SK-N-SH (cell line): ENCODE measurements at regions not wholly inside any gene's neighbourhood (a gene's known extent, or its start where the extent isn't known, plus 50 kb on each side); places are given as distances from the start of the nearest gene placed in this dataset.

ENCODE experiments used
- CTCF ChIA-PET: fragments of 300-600, 350-600 bp; formaldehyde crosslinking; extraction: SDS; loops from one replicate; lab custom pipeline; 2021; lab: Yijun Ruan, JAX
- POLR2A ChIA-PET: fragments of 350-600 bp; sonication (Branson Sonifier 250); formaldehyde crosslinking; extraction: SDS; loops from one replicate; lab custom pipeline; 2020; ENCODE audit warnings: antibody characterized with exemption, inconsistent platforms; lab: Yijun Ruan, JAX
- DNase-seq: peaks from one replicate; pipeline ENCODE4 v3.0.0; 2012
- H2AFZ ChIP-seq: fragments of 200-600 bp; sonication (generic); 2 replicates; pipeline ENCODE4 v1.8.1; 2016; ENCODE audit warnings: antibody characterized with exemption, mild to moderate bottlenecking, low read depth
- H3F3A ChIP-seq: fragments of 200-600 bp; sonication (generic); replicated peaks from 2 replicates; pipeline ENCODE3; 2016; ENCODE audit warnings: antibody characterized with exemption, mild to moderate bottlenecking; ENCODE audit not compliant: insufficient read depth
- H3K27ac ChIP-seq, 2 experiments: fragments of 200-500 bp in 1 of 2; fragments of 200-600 bp in 1 of 2; sonication (Bioruptor generic) in 1 of 2; sonication (generic), shearing (Covaris generic) in 1 of 2; 2 replicates each; pipeline versions ENCODE4 v1.5.1 to v1.6.1; 2014 to 2016; ENCODE audit warnings: low read depth in 2 of 2, inconsistent platforms in 1 of 2, low read length in 1 of 2, mild to moderate bottlenecking in 1 of 2, mixed read lengths in 1 of 2
- H3K27me3 ChIP-seq: fragments of 200-600 bp; sonication (generic), shearing (Covaris generic); 2 replicates; pipeline ENCODE4 v1.6.1; 2016; ENCODE audit warnings: mixed run types; ENCODE audit not compliant: insufficient read depth
- H3K36me3 ChIP-seq, 2 experiments: fragments of 200-500 bp in 1 of 2; fragments of 200-600 bp in 1 of 2; sonication (Bioruptor generic) in 1 of 2; sonication (generic) in 1 of 2; replicated peaks in 1 of 2; 2 replicates each; pipeline versions ENCODE3 to v1.5.1; 2014 to 2016; ENCODE audit warnings: low read length in 1 of 2, mild to moderate bottlenecking in 1 of 2; ENCODE audit not compliant: insufficient read depth in 2 of 2, control insufficient read depth in 1 of 2
- H3K4me1 ChIP-seq, 2 experiments: fragments of 200-500 bp in 1 of 2; fragments of 200-600 bp in 1 of 2; sonication (Bioruptor generic) in 1 of 2; sonication (generic), shearing (Covaris generic) in 1 of 2; 2 replicates each; pipeline versions ENCODE4 v1.5.1 to v1.6.1; 2014 to 2016; ENCODE audit warnings: low read depth in 1 of 2, low read length in 1 of 2, mixed run types in 1 of 2; ENCODE audit not compliant: insufficient read depth in 2 of 2, control insufficient read depth in 1 of 2
- H3K4me2 ChIP-seq: fragments of 200-600 bp; sonication (generic), shearing (Covaris generic); 2 replicates; pipeline ENCODE4 v1.6.1; 2017; ENCODE audit warnings: mixed run types
- H3K4me3 ChIP-seq, 2 experiments: fragments of 200-500 bp in 1 of 2; fragments of 200-600 bp in 1 of 2; sonication (Bioruptor generic) in 1 of 2; sonication (generic), shearing (Covaris generic) in 1 of 2; 2 replicates each; pipeline versions ENCODE4 v1.5.1 to v1.8.1; 2014 to 2016; ENCODE audit warnings: low read depth in 2 of 2, inconsistent platforms in 1 of 2, low read length in 1 of 2, mild to moderate bottlenecking in 1 of 2, mixed read lengths in 1 of 2, moderate library complexity in 1 of 2
- H3K79me2 ChIP-seq: fragments of 200-600 bp; sonication (generic); 2 replicates; pipeline ENCODE4 v1.8.1; 2017; ENCODE audit warnings: mild to moderate bottlenecking; ENCODE audit not compliant: insufficient read depth
- H3K9ac ChIP-seq: fragments of 200-600 bp; sonication (generic); 2 replicates; pipeline ENCODE4 v1.6.1; 2017; ENCODE audit warnings: mixed run types
- H3K9me2 ChIP-seq: fragments of 200-600 bp; sonication (generic); 2 replicates; pipeline ENCODE4 v1.6.1; 2017; ENCODE audit warnings: mixed run types
- H3K9me3 ChIP-seq: fragments of 200-600 bp; sonication (generic); 2 replicates; pipeline ENCODE4 v1.6.1; 2017; ENCODE audit warnings: mixed run types, mild to moderate bottlenecking, moderate library complexity
- H4K20me1 ChIP-seq: fragments of 200-600 bp; sonication (generic); 2 replicates; pipeline ENCODE4 v1.6.1; 2017; ENCODE audit warnings: mild to moderate bottlenecking, mixed run types; ENCODE audit not compliant: insufficient read depth
- CHD2 ChIP-seq: fragments of 150-350 bp; IDR thresholded peaks from 2 replicates; pipeline ENCODE4 v1.6.1; 2018; ENCODE audit warnings: low read length; ENCODE audit not compliant: partially characterized antibody
- CTCF ChIP-seq: fragments of 200-600 bp; sonication (generic); IDR thresholded peaks from 2 replicates; pipeline ENCODE4 v1.6.1; 2017; ENCODE audit warnings: antibody characterized with exemption, mild to moderate bottlenecking, moderate library complexity
- ELF1 ChIP-seq: IDR thresholded peaks from 2 replicates; pipeline ENCODE4 v1.4.0; 2012
- FOSL2 ChIP-seq: IDR thresholded peaks from 2 replicates; pipeline ENCODE4 v1.4.0; 2012; ENCODE audit warnings: low read depth, mild to moderate bottlenecking, moderate library complexity, borderline replicate concordance
- GABPA ChIP-seq: IDR thresholded peaks from 2 replicates; pipeline ENCODE4 v1.4.0; 2012; ENCODE audit warnings: low read depth, mild to moderate bottlenecking
- JUND ChIP-seq: IDR thresholded peaks from 2 replicates; pipeline ENCODE4 v1.4.0; 2012
- PBX3 ChIP-seq: IDR thresholded peaks from 2 replicates; pipeline ENCODE4; 2012
- POLR2AphosphoS5 ChIP-seq: IDR thresholded peaks from 2 replicates; pipeline ENCODE4 v1.6.1; 2012; ENCODE audit warnings: low read depth, low read length
- RAD21 ChIP-seq: IDR thresholded peaks from 2 replicates; pipeline ENCODE4 v1.6.1; 2012; ENCODE audit warnings: mild to moderate bottlenecking, low read length
- RXRA ChIP-seq: IDR thresholded peaks from 2 replicates; pipeline ENCODE4 v1.4.0; 2012; ENCODE audit warnings: low read depth, mild to moderate bottlenecking, borderline replicate concordance
- SIN3A ChIP-seq: IDR thresholded peaks from 2 replicates; pipeline ENCODE4 v1.6.1; 2012; ENCODE audit warnings: low read depth, mild to moderate bottlenecking, low read length, moderate library complexity, borderline replicate concordance
- TCF12 ChIP-seq: IDR thresholded peaks from 2 replicates; pipeline ENCODE4 v1.4.0; 2012
- TEAD4 ChIP-seq: IDR thresholded peaks from 2 replicates; pipeline ENCODE4 v1.4.0; 2012; ENCODE audit warnings: mild to moderate bottlenecking, borderline replicate concordance; ENCODE audit not compliant: insufficient read depth
- YY1 ChIP-seq: IDR thresholded peaks from 2 replicates; pipeline ENCODE4 v1.4.0; 2012; ENCODE audit warnings: low read depth, mild to moderate bottlenecking
- WGBS: methylation state at CpG from one replicate; pipeline ENCODE4 v1.1.6; 2017; ENCODE audit warnings: low lambda C conversion rate; 5-methylcytosine and 5-hydroxymethylcytosine counted together
- TF ChIP-seq, protein P1 (sequence below): IDR thresholded peaks from 2 replicates; pipeline ENCODE4 v1.4.0; 2012; ENCODE audit warnings: low read depth, borderline replicate concordance

- no peaks in the 10 kb centered on the region for H3K27me3 ChIP-seq
- H4K20me1 ChIP-seq = no peaks in the 10 kb centered on the region
- 33% methylated on average over 13 of the region's 14 CpGs for WGBS
- H3F3A ChIP-seq = no peaks in the 10 kb centered on the region
- peak; percentile 29 for DNase-seq
- ChIA-PET CTCF (interaction anchor here (1.1 kb wide), 1 partner anchor 395 kb away, joined by 3 read pairs; no protein-coding TSS in a partner anchor), POLR2A (no interaction called here)
- H3K9me2 ChIP-seq = no peaks in the 10 kb centered on the region
- no peak overlapping the region for H3K4me3 ChIP-seq
- no peak overlapping the region for H3K9ac ChIP-seq
- H2AFZ ChIP-seq = no peak overlapping the region
- H3K9me3 ChIP-seq = no peaks in the 10 kb centered on the region
- no peaks in the 10 kb centered on the region for H3K79me2 ChIP-seq
- TF ChIP-seq POLR2AphosphoS5 (no peak), RXRA (no peak), CTCF (no peak), PBX3 (no peak), JUND (no peak), SIN3A (no peak), GABPA (no peak), CHD2 (no peak), TCF12 (no peak), FOSL2 (no peak), ELF1 (no peak), YY1 (no peak), TEAD4 (no peak), RAD21 (no peak)
- TF ChIP-seq, protein P1, sequence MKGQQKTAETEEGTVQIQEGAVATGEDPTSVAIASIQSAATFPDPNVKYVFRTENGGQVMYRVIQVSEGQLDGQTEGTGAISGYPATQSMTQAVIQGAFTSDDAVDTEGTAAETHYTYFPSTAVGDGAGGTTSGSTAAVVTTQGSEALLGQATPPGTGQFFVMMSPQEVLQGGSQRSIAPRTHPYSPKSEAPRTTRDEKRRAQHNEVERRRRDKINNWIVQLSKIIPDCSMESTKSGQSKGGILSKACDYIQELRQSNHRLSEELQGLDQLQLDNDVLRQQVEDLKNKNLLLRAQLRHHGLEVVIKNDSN = no peak
- TF ChIP-seq, all 33 proteins: peak for 0
- H3K27ac ChIP-seq = no peak overlapping the region
- no peaks in the 10 kb centered on the region for H3K4me1 ChIP-seq
- H3K4me2 ChIP-seq = no peak overlapping the region
- no peaks in the 10 kb centered on the region for H3K36me3 ChIP-seq
Measured at GRCh38 chr16:75860326-75861053, 134.2 kb upstream of the CPHXL start.
